Neural cell (in vitro differentiated cells): ENCODE measurements at regions not wholly inside any gene's neighbourhood (a gene's known extent, or its start where the extent isn't known, plus 50 kb on each side); places are given as distances from the start of the nearest gene placed in this dataset.

Experiments
- H2AFZ ChIP-seq: fragments of 200-600, 300-800 bp; sonication (generic), shearing (Covaris generic); 2 replicates; pipeline ENCODE4 v1.6.0; 2014; ENCODE audit warnings: low read depth, mild to moderate bottlenecking, antibody characterized with exemption, low read length, moderate library complexity
- H3F3A ChIP-seq: fragments of 200-600 bp; shearing (Covaris generic); 2 replicates; pipeline ENCODE4 v1.6.1; 2016; ENCODE audit warnings: mild to moderate bottlenecking, moderate library complexity, mixed read lengths, antibody characterized with exemption, low read length; ENCODE audit not compliant: insufficient read depth, poor library complexity, severe bottlenecking
- H3K27ac ChIP-seq: fragments of 200-600, 300-800 bp; sonication (generic), shearing (Covaris generic); 2 replicates; pipeline ENCODE4 v1.5.1; 2014; ENCODE audit warnings: mild to moderate bottlenecking, low read length, moderate library complexity
- H3K27me3 ChIP-seq: fragments of 300-800, 200-600 bp; sonication (generic), shearing (Covaris generic); 2 replicates; pipeline ENCODE4 v1.6.0; 2014; ENCODE audit warnings: mild to moderate bottlenecking, low read depth, low read length, moderate library complexity; ENCODE audit not compliant: insufficient read depth
- H3K36me3 ChIP-seq: fragments of 300-800, 200-600 bp; sonication (generic), shearing (Covaris generic); 2 replicates; pipeline ENCODE4 v1.5.1; 2014; ENCODE audit warnings: mild to moderate bottlenecking, antibody characterized with exemption, low read length, moderate library complexity; ENCODE audit not compliant: insufficient read depth
- H3K4me2 ChIP-seq: fragments of 300-800, 200-600 bp; sonication (generic), shearing (Covaris generic); 2 replicates; pipeline ENCODE4 v1.6.0; 2014; ENCODE audit warnings: mild to moderate bottlenecking, low read length
- H3K4me3 ChIP-seq: fragments of 300-800, 200-600 bp; sonication (generic), shearing (Covaris generic); 2 replicates; pipeline ENCODE4 v1.5.1; 2014; ENCODE audit warnings: mild to moderate bottlenecking, low read length, moderate library complexity
- H3K79me2 ChIP-seq: fragments of 200-600 bp; shearing (Covaris generic); replicated peaks from 2 replicates; pipeline ENCODE4 v1.6.0; 2014; ENCODE audit warnings: mild to moderate bottlenecking, low read length, moderate library complexity; ENCODE audit not compliant: insufficient read depth
- H3K9ac ChIP-seq: fragments of 300-800, 200-600 bp; sonication (generic), shearing (Covaris generic); 2 replicates; pipeline ENCODE4 v1.6.1; 2016; ENCODE audit warnings: mild to moderate bottlenecking, low read length, mixed read lengths
- H3K9me2 ChIP-seq: fragments of 200-600 bp; shearing (Covaris generic); 2 replicates; pipeline ENCODE4 v1.6.1; 2016; ENCODE audit warnings: mild to moderate bottlenecking, low read length, mixed read lengths; ENCODE audit not compliant: insufficient read depth
- H3K9me3 ChIP-seq: fragments of 200-600, 300-800 bp; sonication (generic), shearing (Covaris generic); 2 replicates; pipeline ENCODE4 v1.6.1; 2016; ENCODE audit warnings: mild to moderate bottlenecking, mixed run types, low read length, moderate library complexity, mixed read lengths
- H4K20me1 ChIP-seq: fragments of 200-600 bp; shearing (Covaris generic); 2 replicates; pipeline ENCODE4 v1.6.1; 2016; ENCODE audit warnings: mild to moderate bottlenecking, mixed run types; ENCODE audit not compliant: insufficient read depth
- EP300 ChIP-seq: fragments of 450-650 bp; conservative IDR thresholded peaks from 2 replicates; pipeline ENCODE4 v1.6.1; 2014; ENCODE audit warnings: antibody characterized with exemption, mild to moderate bottlenecking, moderate library complexity; ENCODE audit not compliant: poor library complexity, severe bottlenecking
- EZH2 ChIP-seq: fragments of 200-600, 300-800 bp; shearing (Covaris generic), sonication (generic); IDR thresholded peaks from 2 replicates; pipeline ENCODE4 v1.6.1; 2014; ENCODE audit warnings: antibody characterized with exemption, low read length, borderline replicate concordance, mild to moderate bottlenecking; ENCODE audit not compliant: insufficient read depth, poor library complexity, severe bottlenecking
- MXI1 ChIP-seq: fragments of 450-650 bp; conservative IDR thresholded peaks from 2 replicates; pipeline ENCODE4 v1.6.1; 2014; ENCODE audit warnings: antibody characterized with exemption, mild to moderate bottlenecking; ENCODE audit not compliant: poor library complexity, severe bottlenecking
- POLR2AphosphoS5 ChIP-seq: IDR thresholded peaks from 2 replicates; pipeline ENCODE4 v1.6.1; 2012
- RAD21 ChIP-seq: fragments of 450-650 bp; conservative IDR thresholded peaks from 2 replicates; pipeline ENCODE4 v1.6.1; 2014; ENCODE audit warnings: antibody characterized with exemption, mild to moderate bottlenecking, moderate library complexity
- SMC3 ChIP-seq: fragments of 450-650 bp; conservative IDR thresholded peaks from 2 replicates; pipeline ENCODE4 v1.6.1; 2014; ENCODE audit warnings: antibody characterized with exemption, mild to moderate bottlenecking, moderate library complexity; ENCODE audit not compliant: poor library complexity
- TAF1 ChIP-seq: IDR thresholded peaks from 2 replicates; pipeline ENCODE4 v1.6.1; 2012; ENCODE audit warnings: low read depth
- TF ChIP-seq, protein P1 (sequence below): fragments of 450-650 bp; IDR thresholded peaks from 2 replicates; pipeline ENCODE4 v1.5.1; 2014; ENCODE audit warnings: antibody characterized with exemption, mild to moderate bottlenecking, moderate library complexity; ENCODE audit not compliant: poor library complexity, severe bottlenecking
- TF ChIP-seq, protein P2 (sequence below): IDR thresholded peaks from 2 replicates; pipeline ENCODE4 v1.6.1; 2012; ENCODE audit warnings: borderline replicate concordance

DNA sequence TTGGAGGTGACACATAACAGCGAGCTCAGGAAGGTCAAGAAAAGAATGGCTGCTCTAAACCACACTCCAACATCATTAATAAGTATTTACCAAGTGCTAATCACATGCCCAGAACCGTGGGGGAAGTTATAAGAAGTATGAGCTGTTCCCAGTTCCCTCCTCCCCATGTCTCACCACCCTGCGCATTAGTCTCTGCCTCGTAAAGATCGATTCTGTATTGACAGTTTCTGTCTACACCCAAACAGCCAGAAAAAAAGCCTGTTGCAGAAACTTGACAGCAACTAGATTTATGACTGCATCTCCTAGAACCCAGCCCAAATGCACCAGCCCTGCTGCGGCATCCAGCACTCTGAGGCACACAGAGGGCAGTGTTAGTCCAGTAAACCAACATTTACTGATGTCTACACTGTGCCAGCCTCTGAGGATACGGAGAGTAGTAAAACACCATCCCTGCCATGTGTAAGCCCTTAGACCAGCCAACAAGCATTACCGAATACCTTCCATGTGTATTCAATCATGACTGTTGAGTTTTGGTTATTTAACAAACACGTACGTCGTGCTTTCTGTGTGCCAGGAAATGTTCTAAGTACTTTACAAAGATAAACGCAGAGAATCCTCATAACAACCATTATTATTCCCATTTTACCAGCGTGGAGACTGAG is 63.6 kb upstream of the ZBTB40 start:
- Histone ChIP-seq H3K36me3 (no peaks in the 10 kb centered on the region), H3K4me2 (no peak overlapping the region), H3F3A (no peaks in the 10 kb centered on the region), H3K79me2 (no peaks in the 10 kb centered on the region), H4K20me1 (no peaks in the 10 kb centered on the region), H2AFZ (no peak overlapping the region), H3K9me2 (no peaks in the 10 kb centered on the region), H3K4me3 (no peak overlapping the region), H3K27ac (no peak overlapping the region), H3K27me3 (no peaks in the 10 kb centered on the region), H3K9ac (no peak overlapping the region), H3K9me3 (no peaks in the 10 kb centered on the region)
- TF ChIP-seq, protein P1, sequence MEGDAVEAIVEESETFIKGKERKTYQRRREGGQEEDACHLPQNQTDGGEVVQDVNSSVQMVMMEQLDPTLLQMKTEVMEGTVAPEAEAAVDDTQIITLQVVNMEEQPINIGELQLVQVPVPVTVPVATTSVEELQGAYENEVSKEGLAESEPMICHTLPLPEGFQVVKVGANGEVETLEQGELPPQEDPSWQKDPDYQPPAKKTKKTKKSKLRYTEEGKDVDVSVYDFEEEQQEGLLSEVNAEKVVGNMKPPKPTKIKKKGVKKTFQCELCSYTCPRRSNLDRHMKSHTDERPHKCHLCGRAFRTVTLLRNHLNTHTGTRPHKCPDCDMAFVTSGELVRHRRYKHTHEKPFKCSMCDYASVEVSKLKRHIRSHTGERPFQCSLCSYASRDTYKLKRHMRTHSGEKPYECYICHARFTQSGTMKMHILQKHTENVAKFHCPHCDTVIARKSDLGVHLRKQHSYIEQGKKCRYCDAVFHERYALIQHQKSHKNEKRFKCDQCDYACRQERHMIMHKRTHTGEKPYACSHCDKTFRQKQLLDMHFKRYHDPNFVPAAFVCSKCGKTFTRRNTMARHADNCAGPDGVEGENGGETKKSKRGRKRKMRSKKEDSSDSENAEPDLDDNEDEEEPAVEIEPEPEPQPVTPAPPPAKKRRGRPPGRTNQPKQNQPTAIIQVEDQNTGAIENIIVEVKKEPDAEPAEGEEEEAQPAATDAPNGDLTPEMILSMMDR: no peak
- TF ChIP-seq SMC3 (no peak), EZH2 (no peak), MXI1 (no peak), EP300 (no peak), RAD21 (no peak), POLR2AphosphoS5 (no peak), TAF1 (no peak)
- TF ChIP-seq, protein P2, sequence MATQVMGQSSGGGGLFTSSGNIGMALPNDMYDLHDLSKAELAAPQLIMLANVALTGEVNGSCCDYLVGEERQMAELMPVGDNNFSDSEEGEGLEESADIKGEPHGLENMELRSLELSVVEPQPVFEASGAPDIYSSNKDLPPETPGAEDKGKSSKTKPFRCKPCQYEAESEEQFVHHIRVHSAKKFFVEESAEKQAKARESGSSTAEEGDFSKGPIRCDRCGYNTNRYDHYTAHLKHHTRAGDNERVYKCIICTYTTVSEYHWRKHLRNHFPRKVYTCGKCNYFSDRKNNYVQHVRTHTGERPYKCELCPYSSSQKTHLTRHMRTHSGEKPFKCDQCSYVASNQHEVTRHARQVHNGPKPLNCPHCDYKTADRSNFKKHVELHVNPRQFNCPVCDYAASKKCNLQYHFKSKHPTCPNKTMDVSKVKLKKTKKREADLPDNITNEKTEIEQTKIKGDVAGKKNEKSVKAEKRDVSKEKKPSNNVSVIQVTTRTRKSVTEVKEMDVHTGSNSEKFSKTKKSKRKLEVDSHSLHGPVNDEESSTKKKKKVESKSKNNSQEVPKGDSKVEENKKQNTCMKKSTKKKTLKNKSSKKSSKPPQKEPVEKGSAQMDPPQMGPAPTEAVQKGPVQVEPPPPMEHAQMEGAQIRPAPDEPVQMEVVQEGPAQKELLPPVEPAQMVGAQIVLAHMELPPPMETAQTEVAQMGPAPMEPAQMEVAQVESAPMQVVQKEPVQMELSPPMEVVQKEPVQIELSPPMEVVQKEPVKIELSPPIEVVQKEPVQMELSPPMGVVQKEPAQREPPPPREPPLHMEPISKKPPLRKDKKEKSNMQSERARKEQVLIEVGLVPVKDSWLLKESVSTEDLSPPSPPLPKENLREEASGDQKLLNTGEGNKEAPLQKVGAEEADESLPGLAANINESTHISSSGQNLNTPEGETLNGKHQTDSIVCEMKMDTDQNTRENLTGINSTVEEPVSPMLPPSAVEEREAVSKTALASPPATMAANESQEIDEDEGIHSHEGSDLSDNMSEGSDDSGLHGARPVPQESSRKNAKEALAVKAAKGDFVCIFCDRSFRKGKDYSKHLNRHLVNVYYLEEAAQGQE: no peak

DNA sequence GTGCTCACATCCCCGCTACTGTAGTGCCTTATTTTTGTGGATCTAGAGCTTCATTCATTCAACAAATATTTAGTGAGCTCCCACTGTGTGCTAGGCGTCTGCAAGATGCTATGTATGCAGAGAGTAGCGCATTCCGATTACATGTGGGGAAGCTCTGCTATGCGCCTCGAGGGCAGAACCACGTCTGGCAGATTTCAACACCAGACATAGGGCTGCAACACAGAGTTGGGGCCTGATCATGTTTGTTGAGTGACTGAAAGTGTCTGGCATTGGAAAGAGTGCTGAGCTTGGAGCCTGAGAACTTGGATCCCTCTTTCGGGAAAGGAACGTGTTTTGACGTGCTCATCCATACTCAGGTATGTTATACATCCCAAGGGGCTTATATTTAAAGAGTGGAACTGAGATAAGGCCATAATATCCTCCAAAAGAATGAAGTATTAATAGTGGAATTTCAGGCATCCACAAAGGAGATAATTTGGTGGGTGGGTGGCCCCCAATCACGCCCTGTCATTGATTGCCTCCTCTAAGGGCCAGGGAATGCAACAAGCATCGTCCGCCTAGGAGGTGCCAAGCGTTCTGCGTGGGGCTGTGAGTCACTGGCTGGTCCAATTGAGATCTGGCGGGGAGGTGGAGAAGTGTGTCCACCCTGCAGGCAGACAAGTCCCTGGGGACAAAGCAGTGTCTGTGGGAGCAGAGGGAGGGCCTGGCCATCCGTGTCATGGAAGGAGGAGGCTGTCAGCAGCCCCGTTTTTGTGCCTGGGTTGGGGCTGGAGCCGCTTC is 62.8 kb upstream of the ZBTB40 start:
- no peak overlapping the region for H3K27ac ChIP-seq
- no peaks in the 10 kb centered on the region for H3K79me2 ChIP-seq
- H3F3A ChIP-seq: no peaks in the 10 kb centered on the region
- H3K4me3 ChIP-seq: no peak overlapping the region
- H3K27me3 ChIP-seq: no peaks in the 10 kb centered on the region
- no peaks in the 10 kb centered on the region for H3K9me3 ChIP-seq
- no peaks in the 10 kb centered on the region for H3K9me2 ChIP-seq
- H3K36me3 ChIP-seq: no peaks in the 10 kb centered on the region
- no peak overlapping the region for H3K4me2 ChIP-seq
- no peak overlapping the region for H3K9ac ChIP-seq
- H4K20me1 ChIP-seq: no peaks in the 10 kb centered on the region
- TF ChIP-seq, protein P1: no peak
- TF ChIP-seq EZH2 (no peak), TAF1 (no peak), EP300 (no peak)
- H2AFZ ChIP-seq: no peak overlapping the region
